H4 (cell line): ENCODE measurements at regions not wholly inside any gene's neighbourhood (a gene's known extent, or its start where the extent isn't known, plus 50 kb on each side); places are given as distances from the start of the nearest gene placed in this dataset.
"Not testable (repeated sequence)": the region's sequence is repeated elsewhere in the genome, so short reads cannot be mapped to it uniquely, and the experiment has no call there.

Source experiments
- DNase-seq: peaks from one replicate; pipeline ENCODE4 v3.0.0-alpha.2; 2015; ENCODE audit warnings: low spot score

DNA sequence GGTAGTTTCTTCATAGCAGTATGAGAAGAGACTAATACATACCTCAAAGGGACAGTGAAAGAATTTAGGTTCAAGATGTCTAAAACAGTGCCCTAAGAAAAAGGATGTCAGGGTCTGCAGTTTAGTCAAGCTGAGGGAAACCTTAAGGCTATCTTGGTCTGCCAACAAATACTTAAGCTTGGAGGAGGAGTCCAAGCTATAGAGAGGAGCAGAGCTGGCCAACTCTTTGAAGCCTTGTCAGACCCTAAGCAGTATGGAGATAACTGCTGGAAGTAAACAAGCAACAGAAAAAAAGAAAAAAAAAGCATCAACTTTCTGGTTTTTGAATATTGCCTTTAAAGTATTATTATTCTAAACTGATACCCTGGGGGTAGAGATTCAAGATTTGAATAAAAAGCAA, 1518.1 kb downstream of the GRIK2 start:
- no peak for DNase-seq

DNA sequence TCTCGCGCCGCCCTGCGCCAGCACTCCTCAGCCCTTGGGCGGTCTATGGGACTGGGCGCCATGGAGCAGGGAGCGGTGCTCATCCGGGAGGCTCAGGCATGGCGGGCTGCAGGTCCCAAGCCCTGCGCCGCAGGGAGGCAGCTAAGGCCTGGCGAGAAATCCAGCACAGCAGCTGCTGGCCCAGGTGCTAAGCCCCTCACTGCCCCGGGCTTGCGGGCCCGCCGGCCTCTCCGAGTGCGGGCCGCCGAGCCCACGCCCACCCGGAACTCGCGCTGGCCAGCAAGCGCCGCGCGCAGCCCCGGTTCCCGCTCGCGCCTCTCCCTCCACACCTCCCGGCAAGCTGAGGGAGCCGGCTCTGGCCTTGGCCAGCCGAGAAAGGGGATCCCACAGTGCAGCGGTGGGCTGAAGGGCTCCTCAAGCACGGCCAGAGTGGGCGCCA, 1517.2 kb downstream of the GRIK2 start:
- not testable (repeated sequence) for DNase-seq

DNA sequence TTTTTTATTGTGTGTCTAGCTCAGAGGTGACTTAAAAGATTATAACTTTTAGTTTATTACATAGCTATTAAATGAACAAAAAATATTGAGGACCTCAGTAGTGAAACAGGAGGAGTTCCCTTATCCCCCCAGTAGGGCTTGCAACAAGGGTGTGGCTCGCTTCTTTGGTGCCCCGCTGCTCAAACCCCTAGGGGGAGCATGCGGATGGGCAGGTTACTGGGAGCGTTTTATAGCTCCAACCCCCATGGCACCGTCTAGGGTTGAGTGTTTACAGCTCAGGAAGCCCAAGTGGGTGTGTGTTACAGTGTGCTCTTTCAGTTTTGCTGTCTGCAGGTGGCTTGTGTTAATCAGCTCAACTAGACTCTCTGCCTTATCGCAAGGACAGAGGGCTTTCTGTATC, 1513.7 kb downstream of the GRIK2 start:
- peak; percentile 12 for DNase-seq

DNA sequence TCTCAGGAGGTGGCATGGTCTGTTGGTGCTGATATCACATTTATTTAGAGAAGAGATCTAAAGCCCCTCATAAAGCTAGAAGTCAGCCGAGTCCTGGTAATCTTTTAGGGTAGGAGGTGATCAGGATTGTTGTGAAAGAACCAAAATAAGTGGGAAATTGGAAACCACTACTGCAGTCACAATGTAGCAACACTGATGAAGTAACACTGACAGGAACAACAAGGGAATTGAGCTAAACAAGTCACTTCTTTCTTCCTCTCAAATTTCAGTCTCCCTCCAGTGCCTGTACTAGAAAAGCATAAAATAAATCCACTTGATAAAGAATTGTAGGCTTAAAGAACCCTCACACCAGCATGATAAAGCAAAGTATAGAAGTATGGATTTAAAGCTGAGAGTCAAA, 1509.0 kb downstream of the GRIK2 start:
- DNase-seq = no peak

GRCh38 chr6:102895683-102896082, 1502.2 kb downstream of the GRIK2 start:
- DNase-seq = no peak

DNA sequence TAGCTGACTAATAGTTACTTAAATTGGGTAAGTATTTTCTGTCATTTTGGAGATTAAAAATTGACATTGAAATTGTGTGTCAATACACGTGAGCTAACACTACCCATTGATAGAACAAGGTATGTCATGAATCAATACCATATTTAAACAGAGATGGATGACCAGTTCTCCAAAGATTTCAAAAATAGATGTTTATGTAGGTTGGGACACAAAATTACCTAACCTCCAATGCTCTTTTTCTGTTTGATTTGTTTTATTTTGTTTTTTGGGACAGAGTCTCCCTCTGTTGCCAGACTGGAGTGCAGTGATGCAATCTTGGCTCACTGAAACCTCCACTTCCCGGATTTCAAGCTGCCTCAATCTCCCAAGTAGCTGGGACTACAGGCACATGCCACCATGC, 1491.7 kb downstream of the GRIK2 start:
- no peak for DNase-seq

GRCh38 chr6:102853249-102853955, 1459.9 kb downstream of the GRIK2 start:
- no peak for DNase-seq

GRCh38 chr6:102848796-102849195, 1455.3 kb downstream of the GRIK2 start:
- no peak for DNase-seq

GRCh38 chr6:102848210-102848609, 1454.7 kb downstream of the GRIK2 start:
- DNase-seq = no peak

DNA sequence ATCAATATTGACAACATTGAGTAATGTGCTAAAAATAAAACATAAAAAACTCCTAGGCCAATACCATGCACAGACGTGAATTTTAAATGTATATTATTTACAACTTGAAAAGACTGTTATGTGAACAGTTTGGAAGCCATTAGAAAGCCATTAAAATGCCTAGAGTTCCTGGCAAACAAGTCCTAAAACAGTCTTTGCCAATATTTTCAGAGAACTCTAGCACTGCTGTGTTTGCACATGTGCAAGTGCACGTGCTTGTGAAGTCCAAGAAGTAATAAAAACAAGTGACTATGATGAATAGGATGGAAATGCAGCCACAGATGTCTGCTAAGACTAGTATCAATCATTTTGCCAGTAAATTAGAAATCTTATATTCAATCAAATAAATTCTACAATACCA, 1447.6 kb downstream of the GRIK2 start:
- no peak for DNase-seq

GRCh38 chr6:102832021-102832420, 1438.5 kb downstream of the GRIK2 start:
- no peak for DNase-seq

DNA sequence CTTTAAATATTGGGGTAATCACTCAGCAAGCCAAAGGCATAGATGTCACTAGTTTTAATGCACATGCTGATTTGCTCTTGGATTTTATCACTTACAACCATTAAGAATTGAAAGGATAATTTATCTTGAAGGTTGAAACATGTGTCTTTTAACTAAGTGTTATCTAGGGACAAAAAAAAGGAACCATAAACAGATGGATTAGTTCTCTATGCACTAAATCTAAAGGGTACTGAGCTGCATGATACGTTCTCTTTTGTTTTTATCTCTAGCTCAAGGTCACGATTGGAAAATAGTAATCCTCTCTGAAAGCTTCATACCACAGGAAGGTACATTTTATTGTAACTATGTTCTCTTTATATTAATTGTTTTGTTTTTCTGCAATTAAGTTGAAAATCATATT, 1426.6 kb downstream of the GRIK2 start:
- no peak for DNase-seq

DNA sequence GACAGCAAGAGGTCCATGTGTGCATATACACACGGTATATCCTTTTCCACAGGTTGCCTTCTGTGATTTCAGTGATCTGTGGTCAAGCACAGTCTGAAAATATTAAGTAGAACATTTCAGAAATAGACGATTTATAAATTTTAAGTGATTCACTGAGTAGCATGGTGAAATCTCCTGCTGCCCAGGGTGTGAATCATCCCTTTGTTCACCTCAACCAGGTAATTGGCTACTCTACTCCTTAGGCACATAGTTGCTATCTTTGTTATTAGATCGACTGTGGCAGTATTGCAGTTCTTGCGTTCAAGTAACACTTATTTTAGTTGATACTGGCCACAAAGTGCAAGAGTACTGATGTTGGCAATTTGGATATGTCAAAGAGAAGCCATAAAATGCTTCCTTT, 1421.7 kb downstream of the GRIK2 start:
- DNase-seq = no peak

- DNase-seq = no peak
Observed at GRCh38 chr6:102813489-102814275, 1420.2 kb downstream of the GRIK2 start.

- DNase-seq = no peak
Observed at GRCh38 chr6:102812242-102812641, 1418.7 kb downstream of the GRIK2 start.

- DNase-seq = not testable (repeated sequence)
Observed at GRCh38 chr6:102808944-102809505, 1415.5 kb downstream of the GRIK2 start.

DNA sequence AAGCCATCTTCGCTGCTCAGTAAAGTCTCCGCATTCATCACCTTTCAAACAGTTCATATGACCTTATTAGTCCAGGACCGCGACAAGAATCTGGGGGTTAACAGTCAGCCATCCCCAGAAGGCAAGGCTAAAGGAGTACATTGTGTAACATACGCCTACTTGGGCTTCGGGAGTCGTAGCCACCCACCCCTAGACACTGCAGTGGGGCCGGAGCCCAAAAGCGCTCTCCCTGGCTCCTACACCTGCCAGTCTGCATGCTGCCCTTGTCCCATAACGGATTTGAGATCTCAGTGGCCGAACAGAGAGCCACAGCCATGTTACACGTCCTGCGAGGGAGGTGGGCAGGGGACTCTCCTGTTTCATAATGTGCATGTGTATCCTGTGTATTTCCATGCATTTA, 1405.5 kb downstream of the GRIK2 start:
- DNase-seq = no peak

GRCh38 chr6:102798636-102799035, 1405.1 kb downstream of the GRIK2 start:
- peak; percentile 3 for DNase-seq

DNA sequence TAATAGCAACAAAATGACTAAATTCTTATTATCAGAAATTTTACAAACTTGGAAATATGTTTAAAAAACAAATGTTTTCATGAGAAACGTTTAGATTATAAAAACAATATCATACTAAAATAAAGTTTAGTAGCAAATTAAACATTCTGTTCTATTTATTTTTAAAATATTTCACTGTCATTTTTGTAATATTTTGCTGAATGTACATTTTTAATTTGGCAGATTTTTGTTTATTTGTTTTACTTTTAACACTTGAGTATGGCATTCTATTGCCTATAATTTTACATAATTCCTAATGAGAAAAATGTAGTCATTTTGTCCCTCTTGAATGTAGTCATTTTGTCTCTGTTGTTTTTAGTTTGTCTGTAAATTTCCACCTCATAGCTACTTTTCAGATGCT, 1400.2 kb downstream of the GRIK2 start:
- DNase-seq = no peak

DNA sequence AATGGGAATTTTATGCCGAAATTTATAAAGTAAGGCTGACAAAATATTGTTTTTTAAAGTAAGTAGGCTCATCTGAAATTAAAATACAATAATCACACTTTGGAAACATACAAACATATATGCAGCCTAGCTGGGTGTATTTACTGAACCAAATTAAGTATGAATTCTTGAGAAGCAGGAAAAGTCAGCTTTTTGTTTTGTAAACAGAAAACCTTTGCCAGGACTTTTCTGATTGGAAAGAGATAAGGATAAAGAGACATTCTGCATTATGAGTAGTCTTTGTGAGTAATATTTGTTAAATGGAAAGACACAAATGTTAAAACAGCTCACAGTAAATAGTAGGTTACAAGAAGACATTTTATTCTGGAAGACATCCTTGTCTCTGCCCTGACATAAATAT, 1380.8 kb downstream of the GRIK2 start:
- no peak for DNase-seq

DNA sequence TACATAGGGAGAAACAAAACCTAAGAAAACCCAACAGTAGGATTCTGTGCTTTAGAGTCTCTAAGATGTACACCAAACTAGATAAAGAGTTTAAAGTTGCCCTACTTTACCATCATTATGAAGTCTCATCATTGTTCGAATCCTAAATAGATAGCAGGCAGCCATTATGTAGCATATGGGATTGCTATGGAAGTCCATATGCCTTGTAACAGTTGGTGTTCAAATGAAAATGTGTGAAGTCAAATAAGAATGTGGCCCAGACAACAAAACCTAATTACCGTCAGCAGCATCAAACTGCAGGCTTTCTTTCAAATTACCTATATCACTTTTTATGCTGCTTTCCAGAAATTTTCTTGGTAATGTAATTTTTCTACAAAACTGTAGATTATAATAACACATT, 1380.1 kb downstream of the GRIK2 start:
- DNase-seq = no peak

- DNase-seq = no peak
Observed at GRCh38 chr6:102766963-102767362, 1373.5 kb downstream of the GRIK2 start.

- no peak for DNase-seq
Observed at GRCh38 chr6:102764317-102764716, 1370.8 kb downstream of the GRIK2 start.
